Bronchial epithelial cell (primary cell): ENCODE measurements at regions not wholly inside any gene's neighbourhood (a gene's known extent, or its start where the extent isn't known, plus 50 kb on each side); places are given as distances from the start of the nearest gene placed in this dataset.
"Not testable (repeated sequence)": the region's sequence is repeated elsewhere in the genome, so short reads cannot be mapped to it uniquely, and the experiment has no call there.

Source experiments
- DNase-seq: peaks from one replicate; pipeline ENCODE4 v3.0.0-alpha.2; 2010; ENCODE audit warnings: low read depth
- FAIRE-seq: peaks from 2 replicates; lab custom pipeline; 2011; peaks lifted over from hg19 to GRCh38; lab: Jason Lieb, UNC
- H3K27me3 ChIP-seq: 2 replicates; pipeline ENCODE4 v1.5.1; 2011; ENCODE audit warnings: low read length; ENCODE audit not compliant: control insufficient read depth, insufficient read depth
- H3K36me3 ChIP-seq: 2 replicates; pipeline ENCODE4 v1.5.1; 2011; ENCODE audit warnings: low read length; ENCODE audit not compliant: control insufficient read depth, insufficient read depth
- H3K4me3 ChIP-seq: 2 replicates; pipeline ENCODE4 v1.5.1; 2011; ENCODE audit warnings: mild to moderate bottlenecking, low read depth, low read length, control low read depth
- TF ChIP-seq, protein P1 (sequence below): IDR thresholded peaks from 2 replicates; pipeline ENCODE4 v1.5.1; 2011; ENCODE audit warnings: mild to moderate bottlenecking, moderate library complexity, low read length, control low read depth, inconsistent platforms; ENCODE audit not compliant: insufficient read depth, severe bottlenecking

DNA sequence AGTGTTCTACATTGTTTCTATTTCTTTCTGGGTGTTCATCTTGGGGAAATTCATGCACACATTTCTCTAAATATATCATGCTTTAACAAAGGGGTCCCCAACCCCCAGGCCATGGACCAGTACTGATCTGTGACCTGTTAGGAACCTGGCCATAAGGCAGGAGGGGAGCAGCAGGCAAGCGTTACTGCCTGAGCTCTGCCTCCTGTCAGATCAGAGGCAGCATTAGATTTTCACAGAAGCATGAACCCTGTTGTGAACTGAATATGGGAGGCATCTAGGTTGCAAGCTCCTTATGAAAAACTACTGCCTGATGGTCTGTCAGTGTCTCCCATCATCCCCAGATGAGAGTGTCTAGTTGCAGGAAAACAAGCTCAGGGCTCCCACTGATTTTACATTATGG is 270.0 kb downstream of the AGTPBP1 start:
- Histone ChIP-seq H3K36me3 (no peaks in the 10 kb centered on the region), H3K4me3 (no peak overlapping the region), H3K27me3 (no peaks in the 10 kb centered on the region)
- no peak for DNase-seq
- TF ChIP-seq, protein P1, sequence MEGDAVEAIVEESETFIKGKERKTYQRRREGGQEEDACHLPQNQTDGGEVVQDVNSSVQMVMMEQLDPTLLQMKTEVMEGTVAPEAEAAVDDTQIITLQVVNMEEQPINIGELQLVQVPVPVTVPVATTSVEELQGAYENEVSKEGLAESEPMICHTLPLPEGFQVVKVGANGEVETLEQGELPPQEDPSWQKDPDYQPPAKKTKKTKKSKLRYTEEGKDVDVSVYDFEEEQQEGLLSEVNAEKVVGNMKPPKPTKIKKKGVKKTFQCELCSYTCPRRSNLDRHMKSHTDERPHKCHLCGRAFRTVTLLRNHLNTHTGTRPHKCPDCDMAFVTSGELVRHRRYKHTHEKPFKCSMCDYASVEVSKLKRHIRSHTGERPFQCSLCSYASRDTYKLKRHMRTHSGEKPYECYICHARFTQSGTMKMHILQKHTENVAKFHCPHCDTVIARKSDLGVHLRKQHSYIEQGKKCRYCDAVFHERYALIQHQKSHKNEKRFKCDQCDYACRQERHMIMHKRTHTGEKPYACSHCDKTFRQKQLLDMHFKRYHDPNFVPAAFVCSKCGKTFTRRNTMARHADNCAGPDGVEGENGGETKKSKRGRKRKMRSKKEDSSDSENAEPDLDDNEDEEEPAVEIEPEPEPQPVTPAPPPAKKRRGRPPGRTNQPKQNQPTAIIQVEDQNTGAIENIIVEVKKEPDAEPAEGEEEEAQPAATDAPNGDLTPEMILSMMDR: no peak
- no peak for FAIRE-seq

DNA sequence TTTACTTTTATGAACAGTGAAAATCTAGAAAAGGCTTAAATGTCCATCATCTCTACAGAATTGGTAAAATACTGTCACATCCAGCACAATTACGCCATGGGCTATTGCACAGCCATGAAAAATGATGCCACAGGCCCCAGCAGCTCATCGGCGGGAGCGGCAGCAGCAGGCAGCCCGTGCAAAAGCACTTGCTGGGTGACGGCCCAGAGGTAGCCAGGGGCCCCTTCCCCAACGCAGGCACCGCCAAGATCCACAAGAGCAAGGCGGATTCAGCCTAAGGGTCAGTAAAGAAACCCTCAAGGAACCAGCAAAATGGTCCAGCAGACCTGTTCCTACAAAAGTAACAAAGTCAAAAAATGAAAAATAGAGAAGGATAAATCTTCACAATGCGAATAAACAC is 272.7 kb downstream of the AGTPBP1 start:
- Histone ChIP-seq H3K27me3 (no peaks in the 10 kb centered on the region), H3K4me3 (no peak overlapping the region), H3K36me3 (no peaks in the 10 kb centered on the region)
- DNase-seq: no peak
- TF ChIP-seq, protein P1: no peak
- no peak for FAIRE-seq

DNA sequence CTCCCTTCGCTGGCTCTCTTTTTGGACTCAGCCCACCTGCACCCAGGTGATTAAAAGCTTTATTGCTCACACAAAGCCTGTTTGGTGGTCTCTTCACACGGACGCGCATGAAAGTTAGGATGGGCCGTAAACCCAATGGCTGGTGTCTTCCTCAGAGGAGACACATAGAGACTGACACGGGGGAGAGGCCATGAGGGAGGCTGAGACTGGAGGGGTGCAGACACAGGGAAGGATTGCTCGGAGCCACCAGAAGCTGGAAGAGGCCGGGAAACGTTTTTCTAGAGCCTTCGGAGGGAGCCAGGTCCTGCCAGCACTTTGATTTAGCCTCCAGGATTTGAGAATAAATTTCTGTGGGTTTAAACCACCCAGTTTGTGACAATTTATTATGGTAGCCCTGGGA is 274.9 kb downstream of the AGTPBP1 start:
- no peak overlapping the region for H3K4me3 ChIP-seq
- TF ChIP-seq, protein P1: no peak
- no peaks in the 10 kb centered on the region for H3K27me3 ChIP-seq
- no peaks in the 10 kb centered on the region for H3K36me3 ChIP-seq
- no peak for DNase-seq
- FAIRE-seq: no peak

DNA sequence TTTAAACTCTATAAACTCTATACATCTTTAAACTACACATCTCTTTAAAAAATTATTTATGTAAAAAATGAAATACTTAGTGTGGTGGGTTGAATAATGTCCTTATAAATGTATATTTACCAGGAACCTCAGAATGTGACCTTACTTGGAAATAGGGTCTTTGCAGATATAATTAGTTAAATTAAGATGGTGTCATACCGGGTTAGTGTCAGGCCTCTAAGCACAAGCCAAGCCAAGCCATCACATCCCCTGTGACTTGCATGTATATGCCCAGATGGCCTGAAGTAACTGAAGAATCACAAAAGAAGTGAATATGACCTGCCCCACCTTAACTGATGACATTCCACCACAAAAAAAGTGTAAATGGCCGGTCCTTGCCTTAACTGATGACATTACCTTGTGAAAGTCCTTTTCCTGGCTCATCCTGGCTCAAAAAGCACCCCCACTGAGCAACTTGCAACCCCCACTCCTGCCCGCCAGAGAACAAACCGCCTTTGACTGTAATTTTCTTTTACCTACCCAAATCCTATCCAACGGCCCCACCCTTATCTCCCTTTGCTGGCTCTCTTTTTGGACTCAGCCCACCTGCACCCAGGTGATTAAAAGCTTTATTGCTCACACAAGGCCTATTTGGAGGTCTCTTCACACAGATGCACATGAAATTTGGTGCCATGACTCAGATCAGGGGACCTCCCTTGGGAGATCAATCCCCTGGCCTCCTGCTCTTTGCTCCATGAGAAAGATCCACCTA is 283.5 kb downstream of the AGTPBP1 start:
- not testable (repeated sequence) for H3K27me3 ChIP-seq

DNA sequence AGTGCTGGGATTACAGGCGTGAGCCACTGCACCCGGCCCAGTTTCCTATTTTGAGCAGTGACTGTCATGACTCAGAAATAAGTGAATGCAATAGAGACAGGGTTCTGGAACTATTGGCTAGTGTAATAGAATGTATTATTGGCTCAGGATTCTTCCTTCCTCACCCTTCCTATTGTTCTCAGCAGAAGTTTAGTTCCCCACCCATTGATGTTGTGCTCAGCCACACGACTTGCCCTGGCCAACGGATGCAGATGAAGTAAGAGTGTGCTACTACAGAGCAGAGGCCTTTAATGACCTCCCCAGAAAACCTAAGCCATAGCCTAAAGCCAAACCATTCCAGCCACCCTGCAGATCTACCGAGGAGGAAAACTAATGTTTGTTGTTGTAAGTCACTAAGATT is 287.9 kb downstream of the AGTPBP1 start:
- H3K27me3 ChIP-seq: no peaks in the 10 kb centered on the region
- DNase-seq (no peak), FAIRE-seq (no peak)
- H3K4me3 ChIP-seq: no peak overlapping the region
- H3K36me3 ChIP-seq: no peaks in the 10 kb centered on the region
- TF ChIP-seq, protein P1: no peak

More for the DNA sequence above, 283.5 kb downstream of the AGTPBP1 start:
- H3K4me3 ChIP-seq, FAIRE-seq, DNase-seq, H3K36me3 ChIP-seq: not testable (repeated sequence)

DNA sequence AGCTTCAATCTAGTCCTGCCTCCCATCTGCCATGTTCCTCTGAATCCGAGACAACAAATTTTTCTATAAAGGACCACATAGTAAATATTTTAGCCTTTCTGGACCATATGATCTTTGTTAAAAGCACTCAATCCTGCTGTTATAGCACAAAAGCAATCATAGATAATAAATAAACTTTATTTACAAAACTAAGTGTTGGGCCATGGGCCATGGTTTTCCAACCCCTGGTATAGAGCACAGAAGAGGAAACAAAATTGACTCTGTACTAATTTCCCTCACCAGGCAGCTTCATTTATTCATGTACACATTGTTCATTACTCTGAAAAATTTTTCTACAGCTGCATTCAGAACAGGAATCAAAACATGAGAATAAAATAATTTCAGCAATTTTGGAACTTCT is 288.9 kb downstream of the AGTPBP1 start:
- H3K36me3 ChIP-seq: no peaks in the 10 kb centered on the region
- TF ChIP-seq, protein P1: no peak
- H3K4me3 ChIP-seq: no peak overlapping the region
- FAIRE-seq (no peak), DNase-seq (no peak)
- H3K27me3 ChIP-seq: no peaks in the 10 kb centered on the region
